HCT116 (cell line): ENCODE measurements at regions not wholly inside any gene's neighbourhood (a gene's known extent, or its start where the extent isn't known, plus 50 kb on each side); places are given as distances from the start of the nearest gene placed in this dataset.

Experiments used
- ATAC-seq: fragments of 200-7000 bp; cut with Tn5 transposase; 2 replicates; pipeline ENCODE4 v1.9.1; 2020; ENCODE audit warnings: mild to moderate bottlenecking, moderate library complexity
- BruUV-seq: library from RNA; stranded (reverse); fragments of 400-500 nt; replicated peaks from 2 replicates; lab custom pipeline; 2021; lab: Mats Ljungman, UMichigan
- CTCF ChIA-PET: fragments of 300-600 bp; sonication (Branson Sonifier 250); formaldehyde crosslinking; loops from one replicate; lab custom pipeline; 2021; ENCODE audit warnings: antibody characterized with exemption; lab: Charles Lee
- POLR2A ChIA-PET: fragments of 300-600, 350-600 bp; sonication (Branson Sonifier 250); formaldehyde crosslinking; loops from one replicate; lab custom pipeline; 2021; ENCODE audit warnings: antibody characterized with exemption; lab: Charles Lee
- RAD21 ChIA-PET, 2 experiments: fragments of 300-600 bp; sonication (Branson Sonifier 250); formaldehyde crosslinking; loops; one replicate each; lab custom pipeline; 2023; ENCODE audit warnings: low total read pairs in 2 of 2; ENCODE audit not compliant: uncharacterized antibody in 2 of 2, unreplicated experiment in 2 of 2, low non-redundant PET in 1 of 2; lab: Charles Lee
- DNase-seq: peaks from one replicate; pipeline ENCODE4 v3.0.0-alpha.2; 2010; ENCODE audit warnings: low read depth, low spot score
- H2AFZ ChIP-seq: fragments of 200-600 bp; shearing (Covaris generic), sonication (generic); 2 replicates; pipeline ENCODE4 v1.6.1; 2017; ENCODE audit warnings: low read depth, mixed run types, mixed read lengths, antibody characterized with exemption, low read length; ENCODE audit not compliant: poor library complexity, severe bottlenecking
- H3K27ac ChIP-seq: 2 replicates; pipeline ENCODE4 v1.5.1; 2012; ENCODE audit warnings: low read depth, low read length
- H3K27me3 ChIP-seq: fragments of 200-600 bp; sonication (generic); 2 replicates; pipeline ENCODE4 v1.6.1; 2016; ENCODE audit warnings: mixed run types, low read length, mixed read lengths; ENCODE audit not compliant: insufficient read depth
- H3K36me3 ChIP-seq, 2 experiments: fragments of 200-500 bp in 1 of 2; fragments of 200-600 bp in 1 of 2; sonication (Bioruptor generic) in 1 of 2; sonication (generic) in 1 of 2; 2 replicates each; pipeline versions ENCODE4 v1.5.1 to v1.6.1; 2014 to 2016; ENCODE audit warnings: low read length in 2 of 2, inconsistent platforms in 1 of 2, mixed read lengths in 1 of 2, mixed run types in 1 of 2; ENCODE audit not compliant: insufficient read depth in 2 of 2, control insufficient read depth in 1 of 2
- H3K4me1 ChIP-seq, 2 experiments: fragments of 200-600 bp in 1 of 2; sonication (generic) in 1 of 2; 2 replicates each; pipeline versions ENCODE4 v1.5.1 to v1.6.1; 2012 to 2017; ENCODE audit warnings: low read length in 2 of 2, inconsistent platforms in 1 of 2, mild to moderate bottlenecking in 1 of 2, mixed read lengths in 1 of 2, mixed run types in 1 of 2, moderate library complexity in 1 of 2; ENCODE audit not compliant: insufficient read depth in 2 of 2, control insufficient read depth in 1 of 2
- H3K4me2 ChIP-seq: fragments of 200-600 bp; sonication (generic); 2 replicates; pipeline ENCODE4 v1.6.1; 2017; ENCODE audit warnings: mixed run types, low read length, mixed read lengths
- H3K4me3 ChIP-seq, 2 experiments: fragments of 200-600 bp in 1 of 2; sonication (generic) in 1 of 2; replicated peaks in 1 of 2; 2 replicates each; pipeline ENCODE4 v1.5.1; 2011 to 2016; ENCODE audit warnings: low read length in 2 of 2, control low read depth in 1 of 2, low read depth in 1 of 2, mild to moderate bottlenecking in 1 of 2, mixed read lengths in 1 of 2, mixed run types in 1 of 2
- H3K79me2 ChIP-seq: fragments of 200-600 bp; sonication (generic); 2 replicates; pipeline ENCODE4 v1.6.1; 2017; ENCODE audit warnings: mild to moderate bottlenecking, mixed run types, low read length, moderate library complexity, mixed read lengths; ENCODE audit not compliant: insufficient read depth
- H3K9ac ChIP-seq: fragments of 200-600 bp; sonication (generic); 2 replicates; pipeline ENCODE4 v1.6.1; 2016; ENCODE audit warnings: low read length, mixed read lengths
- H3K9me2 ChIP-seq: fragments of 200-600 bp; sonication (generic), shearing (Covaris generic); 2 replicates; pipeline ENCODE4 v1.6.1; 2017; ENCODE audit warnings: mixed run types, mild to moderate bottlenecking, moderate library complexity; ENCODE audit not compliant: insufficient read depth
- H3K9me3 ChIP-seq, 2 experiments: fragments of 200-500 bp in 1 of 2; fragments of 200-600 bp in 1 of 2; sonication (Bioruptor generic) in 1 of 2; sonication (generic) in 1 of 2; 2 replicates each; pipeline ENCODE4 v1.6.1; 2014 to 2017; ENCODE audit warnings: low read length in 2 of 2, mixed read lengths in 2 of 2, inconsistent platforms in 1 of 2, low read depth in 1 of 2, mild to moderate bottlenecking in 1 of 2, mixed run types in 1 of 2, moderate library complexity in 1 of 2; ENCODE audit not compliant: control insufficient read depth in 1 of 2, insufficient read depth in 1 of 2
- H4K20me1 ChIP-seq: fragments of 200-600 bp; sonication (generic), shearing (Covaris generic); 2 replicates; pipeline ENCODE4 v1.6.1; 2017; ENCODE audit warnings: mixed run types, mild to moderate bottlenecking, moderate library complexity; ENCODE audit not compliant: insufficient read depth
- ATF3 ChIP-seq: IDR thresholded peaks from 2 replicates; pipeline ENCODE4 v1.6.1; 2012
- CTCF ChIP-seq, 3 experiments: fragments of 200-600 bp in 1 of 3; sonication (generic) in 1 of 3; IDR thresholded peaks in 2 of 3; conservative IDR thresholded peaks in 1 of 3; 2 replicates each; pipeline ENCODE4 v1.5.1; 2012 to 2017; ENCODE audit warnings: low read depth in 2 of 3, low read length in 2 of 3, antibody characterized with exemption in 1 of 3, borderline replicate concordance in 1 of 3, control low read depth in 1 of 3, mild to moderate bottlenecking in 1 of 3, mixed read lengths in 1 of 3, mixed run types in 1 of 3, moderate library complexity in 1 of 3; ENCODE audit not compliant: insufficient read depth in 1 of 3
- EGR1 ChIP-seq: IDR thresholded peaks from 2 replicates; pipeline ENCODE4 v1.6.1; 2012; ENCODE audit warnings: low read depth
- MAX ChIP-seq: IDR thresholded peaks from 2 replicates; pipeline ENCODE4 v1.6.1; 2012
- POLR2A ChIP-seq: IDR thresholded peaks from 2 replicates; pipeline ENCODE4 v1.7.0; 2011; ENCODE audit warnings: borderline replicate concordance; ENCODE audit not compliant: insufficient read depth, insufficient read length; ENCODE audit errors: extremely low read depth
- RAD21 ChIP-seq: IDR thresholded peaks from 2 replicates; pipeline ENCODE4 v1.6.1; 2012; ENCODE audit warnings: low read depth, mild to moderate bottlenecking
- SRF ChIP-seq: IDR thresholded peaks from 2 replicates; pipeline ENCODE4 v1.6.1; 2012; ENCODE audit warnings: low read depth
- YY1 ChIP-seq: IDR thresholded peaks from 2 replicates; pipeline ENCODE4 v1.6.1; 2011; ENCODE audit warnings: low read length, low read depth, moderate library complexity, mild to moderate bottlenecking; ENCODE audit not compliant: insufficient replicate concordance; ENCODE audit errors: extremely low read depth
- ZFX ChIP-seq: fragments of 450-650 bp; IDR thresholded peaks from 2 replicates; pipeline ENCODE4 v1.6.1; 2017
- intact Hi-C: fragments of 100-400 bp; cut with micrococcal nuclease; formaldehyde crosslinking; loops from 2 replicates; pipeline ENCODE4 v1.10.0; 2022
- TF ChIP-seq, protein P1 (sequence below): IDR thresholded peaks from 2 replicates; pipeline ENCODE4 v1.6.1; 2011; ENCODE audit warnings: mild to moderate bottlenecking, low read length, moderate library complexity; ENCODE audit not compliant: insufficient replicate concordance; ENCODE audit errors: extremely low read depth

DNA sequence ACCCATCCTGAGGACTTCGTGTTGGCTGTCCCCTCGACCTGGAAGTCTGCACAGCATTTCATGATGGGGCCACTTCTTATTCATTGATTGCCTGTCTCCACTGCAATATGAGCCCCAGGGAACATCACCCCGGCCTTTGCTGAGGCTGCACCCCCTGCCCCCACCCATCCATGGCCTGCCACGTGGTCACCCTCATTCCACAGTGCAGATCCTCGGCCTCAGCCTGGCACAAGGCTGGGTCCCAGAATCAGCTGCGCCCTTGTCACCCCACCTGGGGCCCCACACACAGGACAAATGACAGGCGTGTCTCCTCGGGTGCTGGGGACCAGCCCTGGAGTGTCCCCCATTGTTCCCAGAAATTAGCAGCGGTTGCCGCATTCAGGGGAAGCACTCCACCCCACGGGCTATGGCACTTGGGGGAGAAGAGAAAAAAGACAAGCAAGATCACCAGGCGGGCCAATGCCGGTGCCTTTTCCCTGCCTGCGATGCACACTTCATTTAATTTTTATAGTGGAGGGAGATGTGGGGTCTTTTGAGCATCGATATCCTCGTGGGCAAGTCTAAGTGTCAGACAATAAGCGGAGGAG is 157.4 kb downstream of the INHBB start:
- Histone ChIP-seq H3K27ac (no peak overlapping the region), H3K9ac (no peak overlapping the region), H4K20me1 (no peaks in the 10 kb centered on the region), H3K9me3 (no peaks in the 10 kb centered on the region), H3K4me2 (no peak overlapping the region), H3K27me3 (no peaks in the 10 kb centered on the region), H3K4me3 (no peak overlapping the region), H3K4me1 (no peaks in the 10 kb centered on the region; a peak in 2 of 4 replicates), H3K36me3 (no peaks in the 10 kb centered on the region), H2AFZ (no peak overlapping the region), H3K9me2 (no peaks in the 10 kb centered on the region), H3K79me2 (no peaks in the 10 kb centered on the region)
- no TSS peak for BruUV-seq
- POLR2A ChIA-PET, result no interaction called here
- DNase-seq (no peak), ATAC-seq (no peak)
- CTCF ChIA-PET, result no interaction called here
- TF ChIP-seq MAX (no peak), CTCF (IDR thresholded peaks at IDR 0.05 in 2 of 3, conservative IDR thresholded peaks at IDR 0.05 in 1 of 3; ENCODE audit: borderline replicate concordance in 1 of 3, insufficient read depth in 1 of 3, low read depth in 2 of 3, low read length in 2 of 3) (no peak), EGR1 (no peak), YY1 (no peak), ATF3 (no peak), RAD21 (no peak), SRF (no peak), ZFX (no peak), POLR2A (no peak)
- TF ChIP-seq, protein P1, sequence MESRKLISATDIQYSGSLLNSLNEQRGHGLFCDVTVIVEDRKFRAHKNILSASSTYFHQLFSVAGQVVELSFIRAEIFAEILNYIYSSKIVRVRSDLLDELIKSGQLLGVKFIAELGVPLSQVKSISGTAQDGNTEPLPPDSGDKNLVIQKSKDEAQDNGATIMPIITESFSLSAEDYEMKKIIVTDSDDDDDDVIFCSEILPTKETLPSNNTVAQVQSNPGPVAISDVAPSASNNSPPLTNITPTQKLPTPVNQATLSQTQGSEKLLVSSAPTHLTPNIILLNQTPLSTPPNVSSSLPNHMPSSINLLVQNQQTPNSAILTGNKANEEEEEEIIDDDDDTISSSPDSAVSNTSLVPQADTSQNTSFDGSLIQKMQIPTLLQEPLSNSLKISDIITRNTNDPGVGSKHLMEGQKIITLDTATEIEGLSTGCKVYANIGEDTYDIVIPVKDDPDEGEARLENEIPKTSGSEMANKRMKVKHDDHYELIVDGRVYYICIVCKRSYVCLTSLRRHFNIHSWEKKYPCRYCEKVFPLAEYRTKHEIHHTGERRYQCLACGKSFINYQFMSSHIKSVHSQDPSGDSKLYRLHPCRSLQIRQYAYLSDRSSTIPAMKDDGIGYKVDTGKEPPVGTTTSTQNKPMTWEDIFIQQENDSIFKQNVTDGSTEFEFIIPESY, result no peak
- RAD21 ChIA-PET, result no interaction called here
- intact Hi-C loops, result no loop called here
